Transverse colon (tissue), 4 donors: ENCODE measurements at regions not wholly inside any gene's neighbourhood (a gene's known extent, or its start where the extent isn't known, plus 50 kb on each side); places are given as distances from the start of the nearest gene placed in this dataset.

Source experiments
- POLR2AphosphoS5 ChIP-seq, 3 donors: sonication (generic); formaldehyde crosslinking; IDR thresholded peaks; one replicate each; pipeline ENCODE4 v1.6.1; 2016; ENCODE audit warnings: antibody characterized with exemption in 3 of 3
- TF ChIP-seq, protein P1 (sequence below), 5 experiments: fragments of 200-600 bp in 3 of 5; fragments of 450-650 bp in 2 of 5; sonication (generic) in 3 of 5; IDR thresholded peaks; 1 replicate in 2 of 5; 2 replicates in 3 of 5; pipeline ENCODE4 v1.5.1; 2016 to 2017; ENCODE audit warnings: antibody characterized with exemption in 5 of 5, inconsistent platforms in 3 of 5, mild to moderate bottlenecking in 2 of 5, moderate library complexity in 1 of 5

DNA sequence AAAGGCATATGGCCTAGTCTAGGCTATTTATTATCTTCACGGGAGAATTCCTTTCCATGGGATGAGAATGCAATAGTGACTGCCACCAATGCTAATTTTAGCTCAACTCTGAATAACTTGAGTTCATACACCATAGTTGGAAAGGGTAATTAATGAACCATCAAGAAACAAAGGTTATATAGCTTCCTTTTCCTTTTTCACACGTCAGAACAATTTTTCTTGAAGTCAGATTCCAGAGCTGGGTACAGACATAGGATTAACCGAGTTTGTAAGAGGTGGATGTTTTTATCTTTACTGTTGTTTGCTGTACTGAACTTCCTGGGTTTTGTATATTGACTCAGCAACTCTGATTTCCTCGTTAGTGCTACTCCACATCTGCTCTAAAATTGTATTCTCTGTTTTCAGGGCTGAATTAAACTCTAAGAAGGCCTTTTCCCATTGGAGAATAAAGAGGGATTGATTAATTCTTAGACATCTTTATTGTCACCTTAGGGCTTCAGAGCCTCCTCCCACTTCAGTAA, 262.0 kb downstream of the NUF2 start:
- TF ChIP-seq POLR2AphosphoS5 (IDR thresholded peaks at IDR 0.05): no peak
- TF ChIP-seq, protein P1, sequence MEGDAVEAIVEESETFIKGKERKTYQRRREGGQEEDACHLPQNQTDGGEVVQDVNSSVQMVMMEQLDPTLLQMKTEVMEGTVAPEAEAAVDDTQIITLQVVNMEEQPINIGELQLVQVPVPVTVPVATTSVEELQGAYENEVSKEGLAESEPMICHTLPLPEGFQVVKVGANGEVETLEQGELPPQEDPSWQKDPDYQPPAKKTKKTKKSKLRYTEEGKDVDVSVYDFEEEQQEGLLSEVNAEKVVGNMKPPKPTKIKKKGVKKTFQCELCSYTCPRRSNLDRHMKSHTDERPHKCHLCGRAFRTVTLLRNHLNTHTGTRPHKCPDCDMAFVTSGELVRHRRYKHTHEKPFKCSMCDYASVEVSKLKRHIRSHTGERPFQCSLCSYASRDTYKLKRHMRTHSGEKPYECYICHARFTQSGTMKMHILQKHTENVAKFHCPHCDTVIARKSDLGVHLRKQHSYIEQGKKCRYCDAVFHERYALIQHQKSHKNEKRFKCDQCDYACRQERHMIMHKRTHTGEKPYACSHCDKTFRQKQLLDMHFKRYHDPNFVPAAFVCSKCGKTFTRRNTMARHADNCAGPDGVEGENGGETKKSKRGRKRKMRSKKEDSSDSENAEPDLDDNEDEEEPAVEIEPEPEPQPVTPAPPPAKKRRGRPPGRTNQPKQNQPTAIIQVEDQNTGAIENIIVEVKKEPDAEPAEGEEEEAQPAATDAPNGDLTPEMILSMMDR (IDR thresholded peaks at IDR 0.05): no peak
